Spinal cord (tissue), 9 donors: ENCODE measurements at regions not wholly inside any gene's neighbourhood (a gene's known extent, or its start where the extent isn't known, plus 50 kb on each side); places are given as distances from the start of the nearest gene placed in this dataset.
A peak's percentile ranks its signal among the peaks of the same experiment; 100 is the strongest.

Experiments used
- DNase-seq, 6 donors: peaks; one replicate each; pipeline versions ENCODE4 v3.0.0 to v3.0.0-alpha.2; 2013 to 2015; ENCODE audit warnings: low spot score in 6 of 6, low read depth in 4 of 6
- H3K27ac ChIP-seq: one replicate; pipeline ENCODE4 v1.5.1; 2013; ENCODE audit warnings: low read depth, low read length, control low read depth
- H3K27me3 ChIP-seq: one replicate; pipeline ENCODE4 v1.6.1; 2013; ENCODE audit warnings: low read length; ENCODE audit not compliant: control insufficient read depth, insufficient read depth
- H3K36me3 ChIP-seq: one replicate; pipeline ENCODE4 v1.6.1; 2013; ENCODE audit warnings: low read length; ENCODE audit not compliant: control insufficient read depth, insufficient read depth
- H3K4me1 ChIP-seq: one replicate; pipeline ENCODE4 v1.6.1; 2013; ENCODE audit warnings: low read length; ENCODE audit not compliant: control insufficient read depth, insufficient read depth
- H3K4me3 ChIP-seq: one replicate; pipeline ENCODE4 v1.5.1; 2013; ENCODE audit warnings: low read depth, low read length, control low read depth
- H3K9me3 ChIP-seq: one replicate; pipeline ENCODE4 v1.6.1; 2013; ENCODE audit warnings: low read length; ENCODE audit not compliant: control insufficient read depth, insufficient read depth
- WGBS: methylation state at CpG from one replicate; pipeline ENCODE4 v1.1.5; 2013; ENCODE audit warnings: missing lambda C conversion rate; ENCODE audit not compliant: insufficient coverage; 5-methylcytosine and 5-hydroxymethylcytosine counted together
- donor health status: healthy.

- Histone ChIP-seq H3K27ac (no peak overlapping the region), H3K4me1 (peaks cover 10% of the 10 kb centered on the region), H3K27me3 (no peaks in the 10 kb centered on the region), H3K4me3 (no peak overlapping the region), H3K36me3 (no peaks in the 10 kb centered on the region), H3K9me3 (no peaks in the 10 kb centered on the region)
- 90% methylated on average over 1 of the region's 6 CpGs for WGBS
- DNase-seq: no peak
Observed at GRCh38 chr18:24940416-24940815, 411.6 kb downstream of the ZNF521 start.

GRCh38 chr18:24941174-24941951, 410.6 kb downstream of the ZNF521 start:
- 100% methylated on average over 3 of the region's 6 CpGs for WGBS
- peaks cover 10% of the 10 kb centered on the region for H3K4me1 ChIP-seq
- no peaks in the 10 kb centered on the region for H3K27me3 ChIP-seq
- no peak overlapping the region for H3K4me3 ChIP-seq
- H3K9me3 ChIP-seq: no peaks in the 10 kb centered on the region
- DNase-seq: no peak
- no peaks in the 10 kb centered on the region for H3K36me3 ChIP-seq
- no peak overlapping the region for H3K27ac ChIP-seq

- Histone ChIP-seq H3K4me3 (no peak overlapping the region), H3K36me3 (no peaks in the 10 kb centered on the region), H3K27me3 (no peaks in the 10 kb centered on the region), H3K27ac (no peak overlapping the region), H3K4me1 (peaks cover 9% of the 10 kb centered on the region), H3K9me3 (no peaks in the 10 kb centered on the region)
- 97% methylated on average over 4 of the region's 4 CpGs for WGBS
- no peak for DNase-seq
Observed at GRCh38 chr18:24942144-24942543, 409.8 kb downstream of the ZNF521 start.

- DNase-seq: peak in 1 of 6 donors; percentile 58
- no peaks in the 10 kb centered on the region for H3K27me3 ChIP-seq
- no peaks in the 10 kb centered on the region for H3K4me1 ChIP-seq
- no CpG with 5 or more reads among the region's 8 CpGs for WGBS
- no peak overlapping the region for H3K4me3 ChIP-seq
- no peak overlapping the region for H3K27ac ChIP-seq
- H3K36me3 ChIP-seq: no peaks in the 10 kb centered on the region
- H3K9me3 ChIP-seq: no peaks in the 10 kb centered on the region
Observed at GRCh38 chr18:24947521-24948305, 404.3 kb downstream of the ZNF521 start.

GRCh38 chr18:24949908-24950307, 402.1 kb downstream of the ZNF521 start:
- no peaks in the 10 kb centered on the region for H3K9me3 ChIP-seq
- no peaks in the 10 kb centered on the region for H3K4me1 ChIP-seq
- DNase-seq: no peak
- H3K27me3 ChIP-seq: no peaks in the 10 kb centered on the region
- H3K36me3 ChIP-seq: no peaks in the 10 kb centered on the region
- H3K4me3 ChIP-seq: no peak overlapping the region
- no peak overlapping the region for H3K27ac ChIP-seq
- no CpG with 5 or more reads among the region's 5 CpGs for WGBS

GRCh38 chr18:24954341-24954740, 397.6 kb downstream of the ZNF521 start:
- H3K4me3 ChIP-seq: no peak overlapping the region
- no peaks in the 10 kb centered on the region for H3K27me3 ChIP-seq
- no peak overlapping the region for H3K27ac ChIP-seq
- no CpG with 5 or more reads among the region's 1 CpG for WGBS
- H3K9me3 ChIP-seq: no peaks in the 10 kb centered on the region
- H3K4me1 ChIP-seq: no peaks in the 10 kb centered on the region
- DNase-seq: peak in 1 of 6 donors; percentile 20
- H3K36me3 ChIP-seq: no peaks in the 10 kb centered on the region

GRCh38 chr18:24958001-24958400, 394.0 kb downstream of the ZNF521 start:
- Histone ChIP-seq H3K4me1 (no peaks in the 10 kb centered on the region), H3K4me3 (no peak overlapping the region), H3K9me3 (no peaks in the 10 kb centered on the region), H3K27me3 (no peaks in the 10 kb centered on the region), H3K36me3 (no peaks in the 10 kb centered on the region), H3K27ac (no peak overlapping the region)
- WGBS: 0% methylated on average over 1 of the region's 2 CpGs
- no peak for DNase-seq

- WGBS: 86% methylated on average over 3 of the region's 7 CpGs
- Histone ChIP-seq H3K9me3 (no peaks in the 10 kb centered on the region), H3K4me1 (no peaks in the 10 kb centered on the region), H3K4me3 (no peak overlapping the region), H3K27me3 (no peaks in the 10 kb centered on the region), H3K36me3 (no peaks in the 10 kb centered on the region), H3K27ac (no peak overlapping the region)
- no peak for DNase-seq
Observed at GRCh38 chr18:24959051-24959476, 392.9 kb downstream of the ZNF521 start.

GRCh38 chr18:24964216-24964615, 387.8 kb downstream of the ZNF521 start:
- Histone ChIP-seq H3K9me3 (no peaks in the 10 kb centered on the region), H3K4me1 (no peaks in the 10 kb centered on the region), H3K27ac (no peak overlapping the region), H3K36me3 (no peaks in the 10 kb centered on the region), H3K27me3 (no peaks in the 10 kb centered on the region), H3K4me3 (no peak overlapping the region)
- no peak for DNase-seq
- 66% methylated on average over 4 of the region's 4 CpGs for WGBS
